ENCODE measurements at regions not wholly inside any gene's neighbourhood (a gene's known extent, or its start where the extent isn't known, plus 50 kb on each side); places are given as distances from the start of the nearest gene placed in this dataset.
"Not testable (repeated sequence)": the region's sequence is repeated elsewhere in the genome, so short reads cannot be mapped to it uniquely, and the experiment has no call there.

GRCh38 chr13:61138857-61139256 is 276.8 kb downstream of the PCDH20 start:
- DNase-seq (ENCODE audit: low read depth), result no peak

GRCh38 chr13:61136515-61136914 is 279.1 kb downstream of the PCDH20 start:
- no peak for DNase-seq (ENCODE audit: low read depth)

- DNase-seq (ENCODE audit: low read depth), result no peak
Measured at GRCh38 chr13:61136093-61136492, 279.6 kb downstream of the PCDH20 start.

GRCh38 chr13:61135583-61135982 is 280.1 kb downstream of the PCDH20 start:
- DNase-seq (ENCODE audit: low read depth), result no peak

GRCh38 chr13:61128850-61129645 is 286.6 kb downstream of the PCDH20 start:
- no peak for DNase-seq (ENCODE audit: low read depth)

GRCh38 chr13:61123538-61124289 is 291.9 kb downstream of the PCDH20 start:
- no peak for DNase-seq (ENCODE audit: low read depth)

- DNase-seq (ENCODE audit: low read depth), result no peak
Measured at GRCh38 chr13:61113140-61113658, 302.4 kb downstream of the PCDH20 start.

GRCh38 chr13:61111529-61111928 is 304.1 kb downstream of the PCDH20 start:
- no peak for DNase-seq (ENCODE audit: low read depth)

- DNase-seq (ENCODE audit: low read depth), result no peak
Measured at GRCh38 chr13:61110732-61111131, 304.9 kb downstream of the PCDH20 start.

GRCh38 chr13:61109741-61110140 is 305.9 kb downstream of the PCDH20 start:
- no peak for DNase-seq (ENCODE audit: low read depth)

- DNase-seq (ENCODE audit: low read depth), result no peak
Measured at GRCh38 chr13:61107989-61108388, 307.7 kb downstream of the PCDH20 start.

GRCh38 chr13:61095885-61096284 is 319.8 kb downstream of the PCDH20 start:
- no peak for DNase-seq (ENCODE audit: low read depth)

- no peak for DNase-seq (ENCODE audit: low read depth)
Measured at GRCh38 chr13:61094865-61095264, 320.8 kb downstream of the PCDH20 start.

- DNase-seq (ENCODE audit: low read depth), result not testable (repeated sequence)
Measured at GRCh38 chr13:61089894-61090293, 325.8 kb downstream of the PCDH20 start.

- DNase-seq (ENCODE audit: low read depth), result no peak
Measured at GRCh38 chr13:61086087-61086486, 329.6 kb downstream of the PCDH20 start.

- DNase-seq (ENCODE audit: low read depth), result no peak
Measured at GRCh38 chr13:61084988-61085387, 330.7 kb downstream of the PCDH20 start.

GRCh38 chr13:61078976-61079770 is 336.5 kb downstream of the PCDH20 start:
- no peak for DNase-seq (ENCODE audit: low read depth)

- DNase-seq (ENCODE audit: low read depth), result no peak
Measured at GRCh38 chr13:61052175-61052574, 363.5 kb downstream of the PCDH20 start.

GRCh38 chr13:61045251-61045650 is 370.4 kb downstream of the PCDH20 start:
- DNase-seq (ENCODE audit: low read depth), result no peak

- DNase-seq (ENCODE audit: low read depth), result no peak
Measured at GRCh38 chr13:61040181-61040580, 375.5 kb downstream of the PCDH20 start.

GRCh38 chr13:61039302-61039701 is 376.3 kb downstream of the PCDH20 start:
- DNase-seq (ENCODE audit: low read depth), result no peak

GRCh38 chr13:61036715-61037114 is 378.9 kb downstream of the PCDH20 start:
- DNase-seq (ENCODE audit: low read depth), result no peak
